GM12892 (cell line): ENCODE measurements at regions not wholly inside any gene's neighbourhood (a gene's known extent, or its start where the extent isn't known, plus 50 kb on each side); places are given as distances from the start of the nearest gene placed in this dataset.
A peak's percentile ranks its signal among the peaks of the same experiment; 100 is the strongest.

Experiments
- DNase-seq: peaks from one replicate; pipeline ENCODE4 v3.0.0; 2011; ENCODE audit not compliant: insufficient read length
- FAIRE-seq: peaks from 2 replicates; lab custom pipeline; 2011; peaks lifted over from hg19 to GRCh38; lab: Jason Lieb, UNC
- POLR2A ChIP-seq: IDR thresholded peaks from 2 replicates; pipeline ENCODE4 v1.6.1; 2011; ENCODE audit warnings: low read depth, low read length, control low read depth
- POLR2AphosphoS5 ChIP-seq: IDR thresholded peaks from 2 replicates; pipeline ENCODE4 v1.6.1; 2011; ENCODE audit warnings: low read depth, low read length, control low read depth
- TAF1 ChIP-seq: IDR thresholded peaks from 2 replicates; pipeline ENCODE4 v1.6.1; 2011; ENCODE audit warnings: low read depth, mild to moderate bottlenecking, control low read depth, low read length, borderline replicate concordance

- DNase-seq = no peak
- FAIRE-seq = no peak
- TF ChIP-seq TAF1 (no peak), POLR2AphosphoS5 (no peak), POLR2A (no peak)
Observed at GRCh38 chr13:106630162-106630561, 62.2 kb upstream of the ARGLU1 start.

DNA sequence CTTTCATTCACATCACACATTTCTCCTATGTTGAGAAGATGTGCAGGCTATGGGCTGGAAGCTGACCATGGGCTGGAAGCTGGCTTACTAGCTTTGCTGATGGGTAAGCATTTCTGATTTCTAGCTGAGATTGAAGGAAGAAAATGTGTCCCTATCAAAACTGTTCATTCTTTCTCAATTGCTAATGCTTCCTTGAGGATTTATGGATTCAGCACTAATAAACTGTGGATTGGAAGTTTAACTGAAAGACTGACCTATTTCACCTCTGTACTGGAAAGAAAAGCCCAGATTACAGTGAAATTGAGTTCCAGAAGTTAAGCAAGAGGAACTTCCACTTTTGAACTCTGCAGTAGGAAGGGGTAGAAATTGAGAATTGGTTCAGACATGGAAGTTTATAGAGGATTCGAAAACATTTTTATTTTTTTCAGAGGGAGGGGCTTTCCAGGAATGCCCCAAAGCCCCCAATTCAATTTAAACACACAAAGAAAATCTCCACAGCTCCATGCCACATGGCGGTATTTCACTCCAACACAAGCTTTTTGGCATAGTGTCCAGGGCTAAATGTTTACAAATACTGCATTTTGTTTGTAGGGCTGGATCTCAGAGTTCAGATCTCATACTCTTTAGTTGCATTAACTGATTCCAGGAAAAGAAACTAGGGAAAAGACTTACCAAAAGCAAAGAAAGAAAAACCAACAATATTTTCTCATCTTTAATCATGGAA, 61.2 kb upstream of the ARGLU1 start:
- no peak for TF ChIP-seq POLR2A
- TF ChIP-seq POLR2AphosphoS5 = no peak
- TF ChIP-seq TAF1 = no peak
- FAIRE-seq = no peak
- no peak for DNase-seq

DNA sequence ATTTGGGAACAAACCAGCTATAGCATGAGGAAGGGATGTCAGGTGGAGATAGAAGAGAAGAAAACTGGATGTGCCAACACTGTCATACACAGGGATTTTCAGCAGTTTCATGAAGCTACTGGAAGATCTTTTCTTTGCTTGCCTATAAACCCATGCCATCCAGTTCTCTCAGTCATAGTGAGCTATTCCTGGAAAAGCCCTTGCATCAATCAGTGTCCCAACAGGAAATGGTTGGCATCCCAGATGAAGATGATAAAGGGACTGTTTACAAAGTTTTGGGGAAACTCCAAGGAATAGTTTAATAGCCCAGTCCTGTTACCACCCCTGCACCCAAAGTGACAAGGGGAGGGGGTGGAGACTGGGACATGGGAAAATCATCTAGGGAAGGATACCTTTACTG, 58.5 kb upstream of the ARGLU1 start:
- FAIRE-seq (no peak), DNase-seq (no peak)
- no peak for TF ChIP-seq POLR2AphosphoS5

GRCh38 chr13:106625578-106625977, 57.6 kb upstream of the ARGLU1 start:
- TF ChIP-seq POLR2A (no peak), TAF1 (no peak), POLR2AphosphoS5 (no peak)
- FAIRE-seq (no peak), DNase-seq (no peak)

- no peak for FAIRE-seq
- no peak for DNase-seq
Observed at GRCh38 chr13:106623799-106624460, 56.0 kb upstream of the ARGLU1 start.

DNA sequence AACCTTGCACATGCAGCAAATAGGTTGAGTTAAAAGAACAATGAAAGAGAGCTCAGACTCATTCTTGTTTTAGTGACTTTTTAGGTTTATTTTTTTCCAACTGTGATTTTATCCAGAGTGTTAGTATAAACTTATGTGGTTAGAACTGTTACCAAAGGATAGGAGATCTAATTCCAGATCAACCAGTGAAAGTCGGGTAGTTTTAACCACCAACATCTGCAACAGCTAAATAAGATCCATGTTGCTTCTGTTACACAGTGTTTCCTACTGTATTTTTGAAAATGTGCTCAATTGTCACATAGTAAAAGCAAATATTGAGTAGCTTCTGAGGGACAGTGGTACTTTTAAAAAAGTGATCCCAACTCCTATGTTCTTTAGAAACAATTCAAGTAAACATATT, 53.9 kb upstream of the ARGLU1 start:
- DNase-seq (no peak), FAIRE-seq (no peak)
- no peak for TF ChIP-seq POLR2AphosphoS5
- TF ChIP-seq POLR2A = no peak

More at GRCh38 chr13:106623799-106624460, 56.0 kb upstream of the ARGLU1 start:
- TF ChIP-seq TAF1 (no peak), POLR2AphosphoS5 (no peak), POLR2A (no peak)

- FAIRE-seq (peak; percentile 50), DNase-seq (peak; percentile 4)
- no peak for TF ChIP-seq TAF1
- TF ChIP-seq POLR2AphosphoS5 = no peak
- no peak for TF ChIP-seq POLR2A
Observed at GRCh38 chr13:106619688-106620555, 52.0 kb upstream of the ARGLU1 start.
